C4-2B (cell line): ENCODE measurements at regions not wholly inside any gene's neighbourhood (a gene's known extent, or its start where the extent isn't known, plus 50 kb on each side); places are given as distances from the start of the nearest gene placed in this dataset.

Source experiments
- ZFX ChIP-seq: fragments of 450-650 bp; IDR thresholded peaks from 2 replicates; pipeline ENCODE4 v1.6.1; 2017
- TF ChIP-seq, protein P1 (sequence below): fragments of 450-650 bp; conservative IDR thresholded peaks from 2 replicates; pipeline ENCODE4 v1.5.1; 2017; ENCODE audit warnings: mild to moderate bottlenecking

- TF ChIP-seq, protein P1, sequence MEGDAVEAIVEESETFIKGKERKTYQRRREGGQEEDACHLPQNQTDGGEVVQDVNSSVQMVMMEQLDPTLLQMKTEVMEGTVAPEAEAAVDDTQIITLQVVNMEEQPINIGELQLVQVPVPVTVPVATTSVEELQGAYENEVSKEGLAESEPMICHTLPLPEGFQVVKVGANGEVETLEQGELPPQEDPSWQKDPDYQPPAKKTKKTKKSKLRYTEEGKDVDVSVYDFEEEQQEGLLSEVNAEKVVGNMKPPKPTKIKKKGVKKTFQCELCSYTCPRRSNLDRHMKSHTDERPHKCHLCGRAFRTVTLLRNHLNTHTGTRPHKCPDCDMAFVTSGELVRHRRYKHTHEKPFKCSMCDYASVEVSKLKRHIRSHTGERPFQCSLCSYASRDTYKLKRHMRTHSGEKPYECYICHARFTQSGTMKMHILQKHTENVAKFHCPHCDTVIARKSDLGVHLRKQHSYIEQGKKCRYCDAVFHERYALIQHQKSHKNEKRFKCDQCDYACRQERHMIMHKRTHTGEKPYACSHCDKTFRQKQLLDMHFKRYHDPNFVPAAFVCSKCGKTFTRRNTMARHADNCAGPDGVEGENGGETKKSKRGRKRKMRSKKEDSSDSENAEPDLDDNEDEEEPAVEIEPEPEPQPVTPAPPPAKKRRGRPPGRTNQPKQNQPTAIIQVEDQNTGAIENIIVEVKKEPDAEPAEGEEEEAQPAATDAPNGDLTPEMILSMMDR: no peak
- no peak for TF ChIP-seq ZFX
Measured at GRCh38 chr6:747028-747427, 54.1 kb upstream of the EXOC2 start.
